Upper lobe of left lung (tissue), 6 donors: ENCODE measurements at regions not wholly inside any gene's neighbourhood (a gene's known extent, or its start where the extent isn't known, plus 50 kb on each side); places are given as distances from the start of the nearest gene placed in this dataset.

ENCODE experiments used
- ATAC-seq, 2 donors: fragments of 200-7000 bp; cut with Tn5 transposase; one replicate each; pipeline ENCODE4 v1.9.1; 2022; ENCODE audit warnings: mild to moderate bottlenecking in 2 of 2, moderate library complexity in 2 of 2; ENCODE audit not compliant: low FRiP score in 2 of 2
- DNase-seq, 2 donors: peaks; one replicate each; pipeline ENCODE4 v3.0.0-alpha.2; 2019 to 2020
- H3K27ac ChIP-seq, 4 donors: fragments of 200-600 bp; sonication (generic); one replicate each; pipeline ENCODE4 v1.5.1; 2016 to 2019
- H3K27me3 ChIP-seq, 4 donors: fragments of 200-600 bp; sonication (generic); one replicate each; pipeline ENCODE4 v1.5.1; 2017 to 2019
- H3K36me3 ChIP-seq, 4 donors: fragments of 200-600 bp; sonication (generic); one replicate each; pipeline ENCODE4 v1.5.1; 2016 to 2019
- H3K4me1 ChIP-seq, 4 donors: fragments of 200-600 bp; sonication (generic); one replicate each; pipeline ENCODE4 v1.5.1; 2018 to 2019
- H3K4me3 ChIP-seq, 4 donors: fragments of 200-600 bp; sonication (generic); one replicate each; pipeline ENCODE4 v1.5.1; 2017 to 2019; ENCODE audit warnings: mild to moderate bottlenecking in 2 of 4, moderate library complexity in 1 of 4
- H3K9me3 ChIP-seq, 4 donors: fragments of 200-600 bp; sonication (generic); one replicate each; pipeline ENCODE4 v1.5.1; 2018 to 2019
- CTCF ChIP-seq, 6 experiments: fragments of 450-650 bp in 4 of 6; fragments of 200-600 bp in 2 of 6; sonication (generic) in 2 of 6; IDR thresholded peaks; one replicate each; pipeline ENCODE4 v1.5.1; 2016 to 2019; ENCODE audit warnings: antibody characterized with exemption in 6 of 6
- EP300 ChIP-seq, 4 donors: sonication (generic); formaldehyde crosslinking; IDR thresholded peaks; one replicate each; pipeline ENCODE4 v1.5.1; 2017; ENCODE audit warnings: antibody characterized with exemption in 4 of 4, control low read depth in 2 of 4
- POLR2A ChIP-seq, 4 donors: fragments of 450-650 bp; IDR thresholded peaks; one replicate each; pipeline ENCODE4 v1.5.1; 2016 to 2017; ENCODE audit warnings: antibody characterized with exemption in 4 of 4, mild to moderate bottlenecking in 2 of 4
- POLR2AphosphoS5 ChIP-seq, 2 donors: sonication (generic); formaldehyde crosslinking; IDR thresholded peaks; one replicate each; pipeline ENCODE4 v1.5.1; 2017; ENCODE audit warnings: antibody characterized with exemption in 2 of 2
- WGBS, 2 donors: methylation state at CpG; one replicate each; pipeline ENCODE4 v1.1.5; 2017 to 2018; 5-methylcytosine and 5-hydroxymethylcytosine counted together
- donor health status: DM: no; HTN: no; CAD: no; lungs with moderate emphysema.
- donor health status: DM: no; HTN: yes; CAD: no; lungs with severe emphysema.

GRCh38 chr1:60387175-60387574 lies 313.6 kb upstream of the C1orf87 start:
- H3K9me3 ChIP-seq = no peaks in the 10 kb centered on the region
- no peaks in the 10 kb centered on the region for H3K27me3 ChIP-seq
- no peaks in the 10 kb centered on the region for H3K4me1 ChIP-seq
- no peak overlapping the region for H3K27ac ChIP-seq
- DNase-seq = no peak
- no peak for TF ChIP-seq POLR2AphosphoS5 (IDR thresholded peaks at IDR 0.05)
- no peak for TF ChIP-seq POLR2A (IDR thresholded peaks at IDR 0.05)
- TF ChIP-seq EP300 (IDR thresholded peaks at IDR 0.05) = no peak
- no peak for TF ChIP-seq CTCF (IDR thresholded peaks at IDR 0.05)
- no peak for ATAC-seq
- no peak overlapping the region for H3K4me3 ChIP-seq
- no peaks in the 10 kb centered on the region for H3K36me3 ChIP-seq
- WGBS, 2 donors = 82 to 93% methylated on average over 2 of the region's 2 CpGs

GRCh38 chr1:60386249-60386648 lies 312.7 kb upstream of the C1orf87 start:
- no peak for TF ChIP-seq CTCF (IDR thresholded peaks at IDR 0.05)
- no peak for TF ChIP-seq POLR2AphosphoS5 (IDR thresholded peaks at IDR 0.05)
- TF ChIP-seq EP300 (IDR thresholded peaks at IDR 0.05) = no peak
- no peak for TF ChIP-seq POLR2A (IDR thresholded peaks at IDR 0.05)
- DNase-seq (no peak), ATAC-seq (no peak)
- H3K4me3 ChIP-seq = no peak overlapping the region
- H3K9me3 ChIP-seq = no peaks in the 10 kb centered on the region
- no peaks in the 10 kb centered on the region for H3K4me1 ChIP-seq
- H3K27me3 ChIP-seq = no peaks in the 10 kb centered on the region
- 48 to 61% methylated on average over 3 of the region's 3 CpGs for WGBS, 2 donors
- no peak overlapping the region for H3K27ac ChIP-seq
- H3K36me3 ChIP-seq = no peaks in the 10 kb centered on the region

DNA sequence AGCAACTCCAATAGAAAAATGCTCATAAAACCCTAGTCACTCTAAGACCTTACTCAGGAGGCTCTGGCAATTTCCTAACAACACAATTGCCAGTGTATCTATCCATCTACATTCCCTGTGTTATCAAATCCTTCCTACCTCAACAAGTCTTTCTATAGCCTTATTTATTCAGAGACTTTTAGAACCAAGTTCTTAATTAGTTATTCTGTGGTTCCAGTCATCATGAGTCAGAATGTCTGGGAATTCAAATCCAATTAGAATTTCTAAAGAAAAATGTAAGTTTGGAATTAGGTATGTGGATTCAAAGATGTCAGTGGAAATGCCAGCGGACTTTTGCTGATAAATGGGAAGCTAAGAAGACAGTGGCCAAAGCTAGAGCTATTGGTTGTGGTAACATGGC lies 302.6 kb upstream of the C1orf87 start:
- WGBS, 2 donors = 90 to 97% methylated on average over 1 of the region's 1 CpG
- H3K9me3 ChIP-seq = no peaks in the 10 kb centered on the region
- DNase-seq (no peak), ATAC-seq (no peak)
- H3K27me3 ChIP-seq = no peaks in the 10 kb centered on the region
- TF ChIP-seq CTCF (IDR thresholded peaks at IDR 0.05) (no peak), POLR2AphosphoS5 (IDR thresholded peaks at IDR 0.05) (no peak), POLR2A (IDR thresholded peaks at IDR 0.05) (no peak), EP300 (IDR thresholded peaks at IDR 0.05) (no peak)
- H3K4me3 ChIP-seq = no peak overlapping the region
- no peaks in the 10 kb centered on the region for H3K36me3 ChIP-seq
- H3K27ac ChIP-seq = no peak overlapping the region
- H3K4me1 ChIP-seq = no peaks in the 10 kb centered on the region

DNA sequence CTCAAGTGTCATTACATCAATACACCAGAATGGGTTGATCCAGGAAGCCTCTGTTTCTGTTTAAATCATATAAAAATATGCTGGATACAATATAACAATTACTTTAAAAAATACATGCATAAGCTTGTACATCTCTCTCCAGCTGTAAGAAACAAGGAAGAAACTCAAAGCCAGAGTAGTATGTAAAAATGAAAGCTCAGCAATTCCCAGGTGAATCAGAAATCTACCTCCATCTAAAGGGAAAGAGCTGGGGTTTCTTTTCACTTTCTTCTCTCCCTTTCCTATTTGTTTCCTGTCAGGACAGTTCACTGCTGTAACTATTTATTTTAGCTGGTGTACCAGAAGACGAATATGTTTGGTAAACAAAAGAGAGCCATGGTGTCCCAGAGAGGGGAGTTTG lies 301.0 kb upstream of the C1orf87 start:
- ATAC-seq (no peak), DNase-seq (no peak)
- Histone ChIP-seq H3K4me3 (no peak overlapping the region), H3K27ac (no peak overlapping the region), H3K9me3 (no peaks in the 10 kb centered on the region), H3K27me3 (no peaks in the 10 kb centered on the region), H3K36me3 (no peaks in the 10 kb centered on the region), H3K4me1 (no peaks in the 10 kb centered on the region)
- no peak for TF ChIP-seq CTCF (IDR thresholded peaks at IDR 0.05)
- TF ChIP-seq POLR2A (IDR thresholded peaks at IDR 0.05) = no peak
- TF ChIP-seq EP300 (IDR thresholded peaks at IDR 0.05) = no peak
- TF ChIP-seq POLR2AphosphoS5 (IDR thresholded peaks at IDR 0.05) = no peak
- WGBS, 2 donors = 52% methylated on average over 1 of the region's 1 CpG

DNA sequence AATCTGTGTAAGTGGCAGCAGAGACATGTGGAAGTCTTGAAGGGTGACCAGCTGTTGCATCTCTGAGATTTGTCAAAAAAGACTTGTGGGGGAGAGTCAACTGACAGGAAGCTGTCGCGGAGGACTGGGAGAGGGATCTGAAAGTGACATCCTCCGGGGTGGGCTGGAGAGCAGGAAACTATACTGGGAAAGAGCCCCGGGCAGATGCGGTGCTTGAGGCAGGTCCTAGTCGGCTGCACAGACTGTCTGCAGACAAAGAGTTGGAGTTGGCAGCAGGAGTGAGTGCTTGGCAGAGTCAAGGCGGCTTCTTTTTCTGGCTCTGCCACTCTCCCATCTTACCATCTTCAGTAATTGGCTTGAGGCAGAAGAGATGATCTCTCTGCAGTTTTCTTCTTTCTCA lies 294.0 kb upstream of the C1orf87 start:
- H3K4me1 ChIP-seq = no peaks in the 10 kb centered on the region
- no peak for DNase-seq
- H3K27me3 ChIP-seq = no peaks in the 10 kb centered on the region
- TF ChIP-seq POLR2A (IDR thresholded peaks at IDR 0.05) = no peak
- TF ChIP-seq EP300 (IDR thresholded peaks at IDR 0.05) = no peak
- no peak for TF ChIP-seq POLR2AphosphoS5 (IDR thresholded peaks at IDR 0.05)
- TF ChIP-seq CTCF (IDR thresholded peaks at IDR 0.05) = no peak
- no peak overlapping the region for H3K4me3 ChIP-seq
- ATAC-seq = no peak
- WGBS, 2 donors = 34 to 42% methylated on average over 7 of the region's 7 CpGs
- no peaks in the 10 kb centered on the region for H3K9me3 ChIP-seq
- no peaks in the 10 kb centered on the region for H3K36me3 ChIP-seq
- H3K27ac ChIP-seq = no peak overlapping the region
